NAMALWA (cell line): ENCODE measurements at regions not wholly inside any gene's neighbourhood (a gene's known extent, or its start where the extent isn't known, plus 50 kb on each side); places are given as distances from the start of the nearest gene placed in this dataset.

Experiments
- DNase-seq: peaks from one replicate; pipeline ENCODE4 v3.0.0-alpha.2; 2015; ENCODE audit warnings: low spot score

DNA sequence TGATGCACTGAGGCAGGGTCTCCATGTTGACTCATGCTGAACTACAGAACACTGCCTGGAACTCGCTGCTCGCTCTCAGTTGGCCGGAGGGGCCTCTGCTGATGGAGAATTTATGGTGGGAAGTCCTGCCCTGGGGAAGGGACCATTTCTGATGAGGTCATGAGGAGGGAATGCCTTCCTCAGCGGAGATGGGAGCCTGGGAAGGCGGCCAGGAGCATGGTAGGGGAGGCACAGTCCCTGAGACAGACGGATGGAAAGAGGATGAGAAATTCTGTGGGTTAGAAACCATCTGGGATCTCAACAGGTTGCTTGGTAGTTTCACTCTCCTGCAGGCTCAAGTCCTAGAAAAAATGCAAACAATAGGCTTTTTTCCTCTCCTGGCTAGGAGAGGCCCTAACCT, 56.8 kb upstream of the TPM1 start:
- DNase-seq, result no peak

DNA sequence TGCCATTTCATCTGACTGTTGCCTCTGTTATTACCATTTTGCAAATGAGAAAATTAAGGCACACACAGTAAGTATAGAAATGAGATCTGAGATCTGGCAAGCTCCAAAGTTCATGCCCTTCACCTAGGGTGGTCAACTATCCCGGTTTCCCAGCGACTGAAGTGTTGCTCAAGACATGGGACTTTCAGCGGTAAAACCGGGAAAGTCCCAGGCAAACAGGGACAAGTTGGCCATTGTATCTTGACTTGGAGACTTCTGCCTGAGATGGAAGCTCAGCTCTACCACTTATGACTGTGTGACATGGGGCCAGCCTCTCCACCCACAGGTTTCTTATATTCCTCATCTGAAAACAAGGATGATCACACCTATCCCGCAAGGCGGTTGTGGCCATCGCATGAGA, 55.6 kb upstream of the TPM1 start:
- no peak for DNase-seq

DNA sequence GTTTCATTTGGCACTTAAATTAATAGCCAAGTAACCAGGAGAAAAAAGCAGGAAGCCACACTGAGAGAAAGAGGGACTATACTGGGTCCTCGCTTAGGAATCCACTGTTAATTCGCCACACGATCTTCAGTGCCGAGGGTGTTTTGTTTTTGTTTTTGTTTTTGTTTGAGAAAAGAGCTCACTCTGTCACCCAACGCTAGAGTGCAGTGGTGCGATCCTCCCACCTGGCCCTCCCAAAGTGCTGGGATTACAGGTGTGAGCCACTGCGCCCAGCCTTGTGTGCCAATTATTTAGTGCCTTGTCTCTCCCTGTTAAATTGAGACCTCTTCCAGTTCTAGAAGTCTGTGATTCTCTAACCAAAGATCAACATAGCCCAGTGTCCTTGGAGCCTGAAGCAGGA, 53.8 kb upstream of the TPM1 start:
- DNase-seq, result no peak

DNA sequence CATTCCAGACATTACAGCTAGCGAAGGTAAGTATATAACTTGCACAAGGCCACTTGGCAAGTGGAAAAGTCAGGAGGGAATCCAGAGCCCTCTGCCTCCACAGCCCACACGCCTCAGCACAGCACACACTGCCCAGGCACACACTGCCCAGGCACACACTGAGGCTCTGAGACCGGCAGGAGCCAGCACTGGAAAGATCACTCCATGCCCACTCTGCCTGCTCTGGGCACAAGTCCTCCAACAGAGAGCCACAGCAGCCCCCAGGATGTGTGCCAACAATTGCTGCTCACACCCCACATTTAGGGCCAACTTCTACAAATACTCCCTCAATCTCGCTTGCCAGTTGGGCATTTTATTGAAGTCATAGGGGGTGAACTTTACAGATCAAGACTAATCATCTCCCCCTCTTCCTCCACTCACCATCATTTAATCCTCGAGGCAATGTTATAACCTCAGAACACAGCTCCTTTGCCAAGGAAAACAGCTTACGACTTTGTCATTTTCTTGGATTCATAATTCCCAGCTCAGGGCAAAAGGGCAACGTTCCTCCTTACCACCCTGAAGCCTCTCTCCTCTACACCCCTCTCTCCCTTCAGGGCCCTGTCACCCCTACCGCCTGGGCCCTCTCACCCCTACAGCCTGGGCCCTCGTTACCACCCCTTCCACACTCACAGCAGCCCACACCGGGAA, 53.0 kb upstream of the TPM1 start:
- DNase-seq, result no peak

DNA sequence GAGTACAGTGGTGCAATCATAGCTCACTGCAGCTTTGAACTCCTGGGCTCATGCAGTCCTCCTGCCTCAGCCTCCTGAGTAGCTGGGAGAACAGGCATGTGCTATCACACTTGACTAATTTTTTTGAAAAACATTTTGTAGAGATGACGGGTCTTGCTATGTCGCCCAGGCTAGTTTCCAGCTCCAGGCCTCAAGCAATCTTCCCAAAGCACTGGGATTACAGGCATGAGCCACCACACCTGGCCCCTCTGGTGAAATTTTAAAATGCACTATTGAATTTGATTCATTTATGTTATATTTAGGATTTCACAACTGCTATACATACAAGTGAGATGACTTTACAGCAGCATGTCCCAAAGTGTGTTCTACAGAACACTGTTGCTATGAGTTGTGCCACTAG, 50.8 kb upstream of the TPM1 start:
- no peak for DNase-seq

DNA sequence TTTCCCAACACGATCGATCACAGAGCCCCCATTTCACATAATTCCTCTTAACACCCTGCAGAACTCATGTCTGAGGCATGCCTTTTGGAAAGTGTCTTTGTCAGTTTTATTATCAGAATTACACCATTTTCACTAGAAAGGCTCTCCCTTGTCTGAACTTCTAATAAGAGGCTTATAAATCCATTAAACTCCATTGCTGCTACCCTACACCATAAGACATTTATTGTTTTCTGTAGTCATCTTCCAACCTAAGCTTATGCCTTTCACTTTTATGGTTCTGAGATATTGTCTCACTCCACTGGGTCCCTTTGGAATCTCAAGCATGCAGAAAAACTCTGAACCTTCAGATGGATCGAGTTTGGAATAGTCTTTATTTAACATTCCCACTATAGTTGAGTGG, 50.2 kb upstream of the TPM1 start:
- no peak for DNase-seq
